GM18867 (cell line): ENCODE measurements at regions not wholly inside any gene's neighbourhood (a gene's known extent, or its start where the extent isn't known, plus 50 kb on each side); places are given as distances from the start of the nearest gene placed in this dataset.
A peak's percentile ranks its signal among the peaks of the same experiment; 100 is the strongest.

Source experiments
- ATAC-seq: cut with Tn5 transposase; IDR thresholded peaks from one replicate; pipeline ENCODE4 v1.9.1; 2021; ENCODE audit warnings: mild to moderate bottlenecking, moderate library complexity; ENCODE audit not compliant: unreplicated experiment

GRCh38 chr6:81484251-81484650 is 268.2 kb downstream of the TENT5A start:
- no peak for ATAC-seq

- ATAC-seq, result no peak
Measured at GRCh38 chr6:81480139-81480538, 272.3 kb downstream of the TENT5A start.

GRCh38 chr6:81476881-81477280 is 275.6 kb downstream of the TENT5A start:
- no peak for ATAC-seq

- ATAC-seq, result no peak
Measured at GRCh38 chr6:81475646-81476045, 276.8 kb downstream of the TENT5A start.

GRCh38 chr6:81465859-81466258 is 286.6 kb downstream of the TENT5A start:
- peak; percentile 58 for ATAC-seq

GRCh38 chr6:81456416-81456815 is 296.1 kb downstream of the TENT5A start:
- no peak for ATAC-seq

GRCh38 chr6:81455641-81456040 is 296.8 kb downstream of the TENT5A start:
- ATAC-seq, result no peak

GRCh38 chr6:81451787-81452186 is 300.7 kb downstream of the TENT5A start:
- ATAC-seq, result peak; percentile 93

- ATAC-seq, result no peak
Measured at GRCh38 chr6:81450180-81450579, 302.3 kb downstream of the TENT5A start.

- no peak for ATAC-seq
Measured at GRCh38 chr6:81446509-81446908, 306.0 kb downstream of the TENT5A start.

GRCh38 chr6:81439417-81439816 is 313.1 kb downstream of the TENT5A start:
- no peak for ATAC-seq

GRCh38 chr6:81436990-81437389 is 315.5 kb downstream of the TENT5A start:
- ATAC-seq, result no peak

- ATAC-seq, result no peak
Measured at GRCh38 chr6:81413306-81413705, 339.2 kb downstream of the TENT5A start.

- no peak for ATAC-seq
Measured at GRCh38 chr6:81401970-81402690, 350.4 kb downstream of the TENT5A start.

- no peak for ATAC-seq
Measured at GRCh38 chr6:81396916-81397315, 355.6 kb downstream of the TENT5A start.

GRCh38 chr6:81387163-81387562 is 365.3 kb downstream of the TENT5A start:
- ATAC-seq, result no peak

- ATAC-seq, result no peak
Measured at GRCh38 chr6:81384921-81385320, 367.6 kb downstream of the TENT5A start.

GRCh38 chr6:81383472-81383871 is 369.0 kb downstream of the TENT5A start:
- ATAC-seq, result no peak

- ATAC-seq, result no peak
Measured at GRCh38 chr6:81382852-81383251, 369.6 kb downstream of the TENT5A start.

GRCh38 chr6:81381382-81381916 is 371.0 kb downstream of the TENT5A start:
- ATAC-seq, result no peak

- no peak for ATAC-seq
Measured at GRCh38 chr6:81380718-81381338, 371.7 kb downstream of the TENT5A start.

- ATAC-seq, result no peak
Measured at GRCh38 chr6:81376745-81377144, 375.7 kb downstream of the TENT5A start.
